ENCODE measurements at regions not wholly inside any gene's neighbourhood (a gene's known extent, or its start where the extent isn't known, plus 50 kb on each side); places are given as distances from the start of the nearest gene placed in this dataset.

GRCh38 chr7:25386311-25386744, 158.0 kb upstream of the NPVF start:
- Histone ChIP-seq H3K27me3 (no peaks in the 10 kb centered on the region), H3K27ac (no peak overlapping the region), H3K36me3 (no peaks in the 10 kb centered on the region), H4K20me1 (no peaks in the 10 kb centered on the region), H3K9ac (no peak overlapping the region), H3K4me1 (no peaks in the 10 kb centered on the region), H3K4me3 (no peak overlapping the region), H3K9me3 (replicated peaks in 1 of 11) (no peaks in the 10 kb centered on the region), H3K4me2 (no peak overlapping the region)
- no peak for TF ChIP-seq Cebpa-rat (IDR thresholded peaks at IDR 0.05)

DNA sequence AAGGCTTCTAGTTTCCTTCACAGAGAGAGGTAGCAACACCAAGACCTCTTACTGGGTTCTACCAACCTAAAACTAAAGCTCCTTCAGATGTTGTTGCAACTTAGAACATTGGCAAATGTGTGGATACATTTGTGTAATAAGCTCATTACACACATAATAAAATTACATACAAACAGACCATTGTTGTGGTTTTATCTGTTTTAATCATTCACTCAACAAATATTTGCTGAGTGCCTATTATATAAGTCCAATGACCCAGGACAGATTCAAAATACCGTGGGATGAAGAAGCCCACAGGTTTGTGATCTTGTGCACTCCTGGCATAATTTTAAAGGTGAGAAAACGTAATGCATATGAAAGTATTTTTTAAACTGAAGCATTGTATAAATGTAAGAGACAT, 160.4 kb upstream of the NPVF start:
- no peaks in the 10 kb centered on the region for H3K9me3 ChIP-seq (replicated peaks in 1 of 11)
- H3K27me3 ChIP-seq: no peaks in the 10 kb centered on the region
- no peaks in the 10 kb centered on the region for H4K20me1 ChIP-seq
- no peak overlapping the region for H3K27ac ChIP-seq
- no peaks in the 10 kb centered on the region for H3K4me1 ChIP-seq
- no peaks in the 10 kb centered on the region for H3K36me3 ChIP-seq
- TF ChIP-seq Cebpa-rat (IDR thresholded peaks at IDR 0.05): no peak
- H3K9ac ChIP-seq: no peak overlapping the region
- no peak overlapping the region for H3K4me2 ChIP-seq
- H3K4me3 ChIP-seq: no peak overlapping the region

- no peak overlapping the region for H3K9ac ChIP-seq
- H3K9me3 ChIP-seq (replicated peaks in 1 of 11): no peaks in the 10 kb centered on the region
- no peaks in the 10 kb centered on the region for H3K27me3 ChIP-seq
- no peaks in the 10 kb centered on the region for H3K4me1 ChIP-seq
- no peaks in the 10 kb centered on the region for H3K36me3 ChIP-seq
- TF ChIP-seq Cebpa-rat (IDR thresholded peaks at IDR 0.05): no peak
- H4K20me1 ChIP-seq: no peaks in the 10 kb centered on the region
- H3K4me3 ChIP-seq: no peak overlapping the region
- H3K27ac ChIP-seq: no peak overlapping the region
- H3K4me2 ChIP-seq: no peak overlapping the region
Observed at GRCh38 chr7:25389489-25390106, 161.3 kb upstream of the NPVF start.

DNA sequence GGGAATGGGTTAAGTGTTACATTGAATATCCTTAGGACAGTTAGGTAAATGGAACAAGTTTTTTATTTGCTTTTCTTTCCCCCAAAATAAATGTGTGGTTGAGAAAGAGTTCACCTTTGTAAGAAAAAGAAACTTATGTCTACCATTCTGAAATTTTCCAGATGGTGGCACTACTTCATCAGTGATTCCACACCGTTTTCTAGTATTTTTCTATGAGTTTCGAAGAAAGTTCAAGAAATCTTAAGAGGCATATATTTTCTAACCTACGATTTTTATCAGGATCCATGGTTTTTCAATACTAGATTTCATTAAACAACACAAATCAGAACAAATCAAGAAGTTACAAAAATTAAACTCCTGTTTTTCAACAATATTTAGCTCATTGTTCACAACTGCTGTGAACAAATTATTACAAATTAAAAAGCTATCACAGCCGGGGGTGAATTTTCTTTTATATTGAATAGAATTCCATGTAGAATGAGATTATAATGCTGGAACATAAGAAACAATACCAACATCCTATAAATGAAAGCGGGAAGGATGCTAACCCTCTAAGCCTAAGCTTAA, 163.1 kb upstream of the NPVF start:
- H3K27ac ChIP-seq: no peak overlapping the region
- no peak overlapping the region for H3K4me2 ChIP-seq
- H3K4me1 ChIP-seq: no peaks in the 10 kb centered on the region
- no peaks in the 10 kb centered on the region for H3K36me3 ChIP-seq
- H4K20me1 ChIP-seq: no peaks in the 10 kb centered on the region
- H3K9ac ChIP-seq: no peak overlapping the region
- H3K27me3 ChIP-seq: no peaks in the 10 kb centered on the region
- no peak overlapping the region for H3K4me3 ChIP-seq
- no peak for TF ChIP-seq Cebpa-rat (IDR thresholded peaks at IDR 0.05)
- no peaks in the 10 kb centered on the region for H3K9me3 ChIP-seq (replicated peaks in 1 of 11)

DNA sequence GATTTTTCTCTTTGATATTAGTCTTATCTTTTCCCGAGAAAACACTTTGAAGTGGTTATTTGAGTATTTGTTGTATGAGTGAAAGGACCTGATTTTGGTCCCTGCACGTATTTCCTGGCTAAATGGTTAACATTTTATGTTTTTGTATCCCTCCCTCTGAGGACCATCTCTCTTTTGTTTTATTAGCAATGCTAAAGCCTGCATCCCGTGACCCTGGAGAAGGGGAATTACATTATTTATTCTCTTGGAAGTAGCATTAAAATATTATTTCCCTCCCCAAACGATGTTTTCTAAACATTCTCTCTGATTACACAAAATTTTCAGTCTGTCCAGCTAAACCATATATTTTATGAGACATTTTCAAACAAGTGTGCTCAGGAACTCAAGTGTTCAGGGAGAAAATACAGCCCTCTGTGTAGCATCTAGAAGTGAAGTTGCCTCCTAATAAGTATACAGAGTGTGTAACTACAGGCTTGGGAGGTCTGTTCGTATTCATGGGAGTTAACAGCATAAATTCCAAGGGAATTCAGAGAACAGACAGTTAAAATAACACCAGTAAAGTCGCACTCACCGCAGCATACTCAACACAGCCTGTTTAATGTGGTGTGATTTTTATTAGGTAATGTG, 163.8 kb upstream of the NPVF start:
- no peaks in the 10 kb centered on the region for H3K4me1 ChIP-seq
- H3K4me3 ChIP-seq: no peak overlapping the region
- no peak overlapping the region for H3K27ac ChIP-seq
- H4K20me1 ChIP-seq: no peaks in the 10 kb centered on the region
- no peak overlapping the region for H3K9ac ChIP-seq
- H3K9me3 ChIP-seq (replicated peaks in 1 of 11): no peaks in the 10 kb centered on the region
- TF ChIP-seq Cebpa-rat (IDR thresholded peaks at IDR 0.05): no peak
- no peak overlapping the region for H3K4me2 ChIP-seq
- H3K36me3 ChIP-seq: no peaks in the 10 kb centered on the region
- no peaks in the 10 kb centered on the region for H3K27me3 ChIP-seq

DNA sequence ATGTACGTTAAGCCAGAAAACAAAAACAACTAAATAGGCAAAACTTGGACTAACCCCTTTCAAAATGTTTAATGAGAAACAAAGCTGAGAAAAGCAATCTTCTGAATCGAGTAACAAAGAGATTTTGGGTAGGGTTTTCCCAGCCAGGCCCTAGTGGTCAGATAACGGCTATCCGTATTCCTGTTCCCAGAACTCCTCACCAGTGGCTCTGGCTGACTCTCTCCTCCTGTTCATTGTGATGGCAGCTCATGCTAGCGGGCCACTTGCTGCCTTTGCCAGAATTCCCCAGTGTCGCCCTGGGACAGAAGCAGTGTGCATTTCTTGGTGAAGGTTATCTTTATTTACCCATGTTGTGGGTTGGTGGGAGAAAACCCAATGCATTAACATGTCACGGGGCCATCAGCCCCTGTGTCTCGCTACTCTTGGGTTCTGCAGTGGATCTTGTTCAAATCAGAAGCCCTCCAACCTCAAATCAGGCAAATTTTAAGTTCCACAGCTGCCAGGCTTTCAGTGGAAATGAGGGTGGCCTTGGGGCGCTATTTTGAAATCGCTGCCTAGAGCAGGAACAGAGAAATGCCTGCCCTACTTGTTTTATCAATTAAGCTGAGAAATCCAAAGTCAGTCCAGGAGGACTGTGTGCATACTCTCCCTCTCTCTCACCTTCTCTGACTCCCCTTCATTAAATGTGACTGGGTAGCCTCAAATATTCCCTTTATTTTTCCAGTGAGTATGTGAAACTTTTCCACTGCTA, 164.5 kb upstream of the NPVF start:
- no peaks in the 10 kb centered on the region for H4K20me1 ChIP-seq
- no peaks in the 10 kb centered on the region for H3K27me3 ChIP-seq
- no peak overlapping the region for H3K4me2 ChIP-seq
- H3K9me3 ChIP-seq (replicated peaks in 1 of 11): no peaks in the 10 kb centered on the region
- no peaks in the 10 kb centered on the region for H3K4me1 ChIP-seq
- TF ChIP-seq Cebpa-rat (IDR thresholded peaks at IDR 0.05): no peak
- no peak overlapping the region for H3K9ac ChIP-seq
- H3K4me3 ChIP-seq: no peak overlapping the region
- H3K36me3 ChIP-seq: no peaks in the 10 kb centered on the region
- H3K27ac ChIP-seq: no peak overlapping the region

GRCh38 chr7:25395976-25396375, 167.7 kb upstream of the NPVF start:
- no peak overlapping the region for H3K9ac ChIP-seq
- no peak overlapping the region for H3K27ac ChIP-seq
- H3K36me3 ChIP-seq: no peaks in the 10 kb centered on the region
- no peak overlapping the region for H3K4me2 ChIP-seq
- no peaks in the 10 kb centered on the region for H4K20me1 ChIP-seq
- no peaks in the 10 kb centered on the region for H3K27me3 ChIP-seq
- H3K9me3 ChIP-seq (replicated peaks in 1 of 11): no peaks in the 10 kb centered on the region
- no peaks in the 10 kb centered on the region for H3K4me1 ChIP-seq
- no peak for TF ChIP-seq Cebpa-rat (IDR thresholded peaks at IDR 0.05)
- H3K4me3 ChIP-seq: no peak overlapping the region

DNA sequence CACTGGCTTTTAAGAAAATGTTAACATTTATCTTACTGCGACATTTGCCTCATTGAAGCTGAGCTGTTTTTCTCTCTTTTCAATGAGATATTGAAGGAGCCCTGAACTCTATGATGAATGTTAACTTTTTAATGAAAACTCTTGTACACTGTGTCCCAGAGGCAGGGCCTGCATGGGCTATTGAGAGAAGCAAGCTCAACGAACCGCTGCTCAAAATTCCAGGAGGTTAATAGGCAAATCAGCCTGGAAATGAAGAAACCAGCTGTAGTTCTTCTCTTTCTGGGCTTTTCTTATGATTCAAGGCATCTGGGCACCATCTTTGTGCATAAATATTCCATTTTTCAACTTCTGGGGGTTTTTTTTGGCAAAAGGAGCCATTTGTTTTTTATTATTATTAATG, 168.4 kb upstream of the NPVF start:
- H3K9me3 ChIP-seq (replicated peaks in 1 of 11): no peaks in the 10 kb centered on the region
- H3K9ac ChIP-seq: no peak overlapping the region
- H4K20me1 ChIP-seq: no peaks in the 10 kb centered on the region
- H3K36me3 ChIP-seq: no peaks in the 10 kb centered on the region
- TF ChIP-seq Cebpa-rat (IDR thresholded peaks at IDR 0.05): no peak
- H3K4me2 ChIP-seq: no peak overlapping the region
- H3K4me3 ChIP-seq: no peak overlapping the region
- H3K4me1 ChIP-seq: no peaks in the 10 kb centered on the region
- H3K27ac ChIP-seq: no peak overlapping the region
- no peaks in the 10 kb centered on the region for H3K27me3 ChIP-seq

DNA sequence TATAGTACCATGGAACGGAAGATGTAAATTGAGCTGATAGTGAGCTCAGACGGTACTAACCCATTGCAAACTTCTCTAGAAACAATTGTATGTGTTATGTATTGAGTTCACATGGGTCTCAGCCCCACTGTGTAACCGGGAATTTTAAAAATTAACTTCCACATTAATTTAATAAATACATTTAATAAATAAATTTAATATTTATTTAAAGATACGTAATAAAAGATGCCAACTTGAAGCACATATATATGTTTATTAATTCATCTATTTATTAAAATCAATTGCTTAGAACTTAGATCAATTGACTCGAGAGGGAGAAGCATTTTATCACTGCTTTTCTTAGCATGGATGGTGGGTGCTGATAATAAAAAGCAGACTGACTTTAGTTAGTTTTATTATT, 170.1 kb upstream of the NPVF start:
- Histone ChIP-seq H3K4me3 (no peak overlapping the region), H3K27ac (no peak overlapping the region), H3K4me2 (no peak overlapping the region), H3K9ac (no peak overlapping the region), H3K27me3 (no peaks in the 10 kb centered on the region), H4K20me1 (no peaks in the 10 kb centered on the region), H3K36me3 (no peaks in the 10 kb centered on the region), H3K9me3 (replicated peaks in 1 of 11) (no peaks in the 10 kb centered on the region), H3K4me1 (no peaks in the 10 kb centered on the region)
- TF ChIP-seq Cebpa-rat (IDR thresholded peaks at IDR 0.05): no peak

Data from BLaER1 treated with 17β-estradiol and CSF1 and Interleukin-3, amounts not matched to agents 10 nM and 100 nM (cell line).